Activated CD8-positive, alpha-beta memory T cell treated with anti-CD3 and anti-CD28 coated beads for 36 hours (primary cell): ENCODE measurements at regions not wholly inside any gene's neighbourhood (a gene's known extent, or its start where the extent isn't known, plus 50 kb on each side); places are given as distances from the start of the nearest gene placed in this dataset.

Experiments
- CTCF ChIA-PET: fragments of 350-600 bp; sonication (Branson Sonifier 250); formaldehyde crosslinking; loops from one replicate; lab custom pipeline; 2021; ENCODE audit warnings: antibody characterized with exemption; lab: Charles Lee
- POLR2A ChIA-PET: fragments of 350-600 bp; sonication (Branson Sonifier 250); formaldehyde crosslinking; loops from one replicate; lab custom pipeline; 2021; ENCODE audit warnings: antibody characterized with exemption; lab: Charles Lee

- ChIA-PET CTCF (no interaction called here), POLR2A (no interaction called here)
Observed at GRCh38 chrX:69285401-69285877, 120.2 kb upstream of the PJA1 start.

- ChIA-PET POLR2A (no interaction called here), CTCF (no interaction called here)
Observed at GRCh38 chrX:69284491-69284890, 119.2 kb upstream of the PJA1 start.

- POLR2A ChIA-PET, result no interaction called here
- CTCF ChIA-PET, result no interaction called here
Observed at GRCh38 chrX:69282893-69283690, 117.8 kb upstream of the PJA1 start.

GRCh38 chrX:69280933-69281332 lies 115.7 kb upstream of the PJA1 start:
- POLR2A ChIA-PET, result no interaction called here
- CTCF ChIA-PET, result no interaction called here

GRCh38 chrX:69279234-69279633 lies 114.0 kb upstream of the PJA1 start:
- CTCF ChIA-PET, result no interaction called here
- POLR2A ChIA-PET, result no interaction called here

GRCh38 chrX:69278031-69278687 lies 112.9 kb upstream of the PJA1 start:
- ChIA-PET POLR2A (no interaction called here), CTCF (no interaction called here)

- ChIA-PET CTCF (no interaction called here), POLR2A (no interaction called here)
Observed at GRCh38 chrX:69277369-69277990, 112.2 kb upstream of the PJA1 start.

GRCh38 chrX:69268611-69269010 lies 103.4 kb upstream of the PJA1 start:
- ChIA-PET CTCF (no interaction called here), POLR2A (no interaction called here)

- ChIA-PET CTCF (no interaction called here), POLR2A (no interaction called here)
Observed at GRCh38 chrX:69264158-69264581, 98.9 kb upstream of the PJA1 start.

- ChIA-PET CTCF (no interaction called here), POLR2A (no interaction called here)
Observed at GRCh38 chrX:69263251-69263820, 98.1 kb upstream of the PJA1 start.

- ChIA-PET CTCF (no interaction called here), POLR2A (no interaction called here)
Observed at GRCh38 chrX:69262036-69262936, 97.0 kb upstream of the PJA1 start.

GRCh38 chrX:69260169-69260568 lies 94.9 kb upstream of the PJA1 start:
- POLR2A ChIA-PET, result no interaction called here

GRCh38 chrX:69258893-69259292 lies 93.6 kb upstream of the PJA1 start:
- ChIA-PET CTCF (no interaction called here), POLR2A (no interaction called here)

More at GRCh38 chrX:69260169-69260568, 94.9 kb upstream of the PJA1 start:
- CTCF ChIA-PET, result no interaction called here

- CTCF ChIA-PET, result no interaction called here
- POLR2A ChIA-PET, result no interaction called here
Observed at GRCh38 chrX:69257499-69258127, 92.4 kb upstream of the PJA1 start.

GRCh38 chrX:69256291-69256565 lies 91.0 kb upstream of the PJA1 start:
- ChIA-PET POLR2A (no interaction called here), CTCF (no interaction called here)

GRCh38 chrX:69255441-69256290 lies 90.4 kb upstream of the PJA1 start:
- ChIA-PET CTCF (no interaction called here), POLR2A (no interaction called here)

- ChIA-PET POLR2A (no interaction called here), CTCF (no interaction called here)
Observed at GRCh38 chrX:69253821-69254220, 88.6 kb upstream of the PJA1 start.

- CTCF ChIA-PET, result no interaction called here
- POLR2A ChIA-PET, result no interaction called here
Observed at GRCh38 chrX:69243276-69243675, 78.0 kb upstream of the PJA1 start.
